Gastrocnemius medialis (tissue), 4 donors: ENCODE measurements at regions not wholly inside any gene's neighbourhood (a gene's known extent, or its start where the extent isn't known, plus 50 kb on each side); places are given as distances from the start of the nearest gene placed in this dataset.

ENCODE experiments used
- ATAC-seq, 2 donors: fragments of 150-250 bp; one replicate each; pipeline ENCODE4 v1.9.1; 2016
- DNase-seq, 2 donors: peaks; one replicate each; pipeline ENCODE4 v3.0.0-alpha.2; 2019
- H3K27ac ChIP-seq, 4 donors: fragments of 200-600 bp; sonication (generic); 1 replicate in 1 of 4; 2 replicates in 3 of 4; pipeline ENCODE4 v1.5.1; 2016 to 2018; ENCODE audit warnings: mild to moderate bottlenecking in 2 of 4, moderate library complexity in 1 of 4
- H3K27me3 ChIP-seq, 3 donors: fragments of 200-600 bp; sonication (generic) in 2 of 3; 1 replicate in 1 of 3; 2 replicates in 2 of 3; pipeline versions ENCODE4 v1.5.1 to v1.6.0; 2016 to 2019; ENCODE audit warnings: mild to moderate bottlenecking in 1 of 3, moderate library complexity in 1 of 3
- H3K36me3 ChIP-seq, 2 donors: fragments of 200-600 bp; sonication (generic) in 1 of 2; one replicate each; pipeline ENCODE4 v1.5.1; 2017 to 2018
- H3K4me1 ChIP-seq, 2 donors: fragments of 200-600 bp; sonication (generic) in 1 of 2; one replicate each; pipeline ENCODE4 v1.5.1; 2016 to 2017; ENCODE audit warnings: mild to moderate bottlenecking in 2 of 2
- H3K4me3 ChIP-seq, 4 donors: fragments of 200-600 bp; sonication (generic) in 3 of 4; 1 replicate in 1 of 4; 2 replicates in 3 of 4; pipeline ENCODE4 v1.5.1; 2016 to 2019; ENCODE audit warnings: mild to moderate bottlenecking in 2 of 4
- H3K9me3 ChIP-seq, 3 donors: fragments of 200-600 bp; sonication (generic) in 2 of 3; 1 replicate in 1 of 3; 2 replicates in 2 of 3; pipeline ENCODE4 v1.5.1; 2016 to 2019
- CTCF ChIP-seq, 5 experiments: fragments of 450-650 bp in 3 of 5; fragments of 200-600 bp in 2 of 5; sonication (generic) in 2 of 5; IDR thresholded peaks in 4 of 5; conservative IDR thresholded peaks in 1 of 5; 1 replicate in 4 of 5; 2 replicates in 1 of 5; pipeline ENCODE4 v1.5.1; 2016 to 2019; ENCODE audit warnings: antibody characterized with exemption in 5 of 5, mild to moderate bottlenecking in 3 of 5, moderate library complexity in 3 of 5
- POLR2A ChIP-seq, 2 donors: fragments of 450-650 bp; IDR thresholded peaks; one replicate each; pipeline ENCODE4 v1.6.1; 2017; ENCODE audit warnings: antibody characterized with exemption in 2 of 2, mild to moderate bottlenecking in 2 of 2, moderate library complexity in 2 of 2
- in situ Hi-C, 4 donors: fragments of 200-750 bp; cut with MboI; loops; one replicate each; pipeline versions ENCODE4 v1.15.0 to v1.8.0; 2017; ENCODE audit warnings: low sequenced_read_pairs in 4 of 4
- intact Hi-C: fragments of 100-400 bp; cut with DNase I; formaldehyde crosslinking; loops from one replicate; pipeline ENCODE4 v1.15.1; 2023; ENCODE audit warnings: low total_unique reads

DNA sequence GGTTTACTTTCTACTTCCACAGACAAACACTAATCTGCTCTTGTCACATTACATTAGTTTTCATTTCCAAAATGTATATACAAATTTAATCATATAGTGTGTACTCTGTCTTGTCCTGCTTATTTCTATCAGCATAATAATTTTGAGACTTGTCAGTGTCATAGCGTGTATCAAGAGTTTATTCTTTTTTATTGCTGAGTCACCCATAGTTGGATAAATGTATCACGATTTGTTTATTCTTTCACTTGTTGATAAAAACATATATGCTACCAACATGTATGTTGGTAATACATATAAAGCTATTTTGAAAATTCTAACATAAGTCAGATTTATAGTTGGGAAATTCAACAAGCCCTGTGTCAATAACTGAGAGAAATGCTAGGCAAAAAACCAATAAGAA, 261.2 kb downstream of the TRAM1L1 start:
- no peaks in the 10 kb centered on the region for H3K36me3 ChIP-seq
- no peak for TF ChIP-seq CTCF (IDR thresholded peaks at IDR 0.05 in 4 of 5, conservative IDR thresholded peaks at IDR 0.05 in 1 of 5)
- TF ChIP-seq POLR2A (IDR thresholded peaks at IDR 0.05), result no peak
- DNase-seq, result no peak
- no peaks in the 10 kb centered on the region for H3K9me3 ChIP-seq
- H3K27ac ChIP-seq, result no peak overlapping the region
- intact Hi-C loops (no loop called here), in situ Hi-C loops (no loop called here)
- H3K27me3 ChIP-seq, result no peaks in the 10 kb centered on the region
- no peaks in the 10 kb centered on the region for H3K4me1 ChIP-seq
- no peak for ATAC-seq
- H3K4me3 ChIP-seq, result no peak overlapping the region

DNA sequence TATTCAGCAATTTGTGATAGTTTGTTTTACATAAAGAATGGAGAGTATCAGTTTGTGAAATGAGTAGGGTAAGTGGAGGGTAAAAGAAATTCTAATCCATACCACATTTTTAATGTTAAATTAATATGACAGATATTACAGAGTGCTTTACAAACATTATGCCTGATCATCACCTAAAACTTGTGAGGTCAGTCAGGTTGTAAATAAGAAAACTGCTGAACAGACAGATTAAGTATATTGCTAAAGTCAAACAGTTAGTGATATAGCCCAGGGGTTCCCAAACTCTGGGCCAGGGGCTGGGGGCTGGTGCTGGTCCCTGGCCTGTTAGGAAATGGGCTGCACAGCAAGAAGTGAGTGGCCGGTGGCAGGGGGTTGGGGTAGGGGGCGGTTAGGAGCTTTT, 273.6 kb downstream of the TRAM1L1 start:
- DNase-seq (no peak), ATAC-seq (no peak)
- no peak overlapping the region for H3K27ac ChIP-seq
- no peak overlapping the region for H3K4me3 ChIP-seq
- in situ Hi-C loops, result no loop called here
- H3K4me1 ChIP-seq, result no peaks in the 10 kb centered on the region
- TF ChIP-seq POLR2A (IDR thresholded peaks at IDR 0.05) (no peak), CTCF (IDR thresholded peaks at IDR 0.05 in 4 of 5, conservative IDR thresholded peaks at IDR 0.05 in 1 of 5) (no peak)
- H3K36me3 ChIP-seq, result no peaks in the 10 kb centered on the region
- no peaks in the 10 kb centered on the region for H3K9me3 ChIP-seq
- no peaks in the 10 kb centered on the region for H3K27me3 ChIP-seq
- intact Hi-C loops, result no loop called here

- Histone ChIP-seq H3K4me3 (no peak overlapping the region), H3K4me1 (no peaks in the 10 kb centered on the region), H3K27ac (no peak overlapping the region), H3K27me3 (no peaks in the 10 kb centered on the region), H3K36me3 (no peaks in the 10 kb centered on the region), H3K9me3 (no peaks in the 10 kb centered on the region)
- intact Hi-C loops (no loop called here), in situ Hi-C loops (no loop called here)
- TF ChIP-seq POLR2A (IDR thresholded peaks at IDR 0.05) (no peak), CTCF (IDR thresholded peaks at IDR 0.05 in 4 of 5, conservative IDR thresholded peaks at IDR 0.05 in 1 of 5) (no peak)
- no peak for DNase-seq
- ATAC-seq, result no peak
These were observed 289.4 kb downstream of the TRAM1L1 start for GRCh38 chr4:116796022-116796421.

DNA sequence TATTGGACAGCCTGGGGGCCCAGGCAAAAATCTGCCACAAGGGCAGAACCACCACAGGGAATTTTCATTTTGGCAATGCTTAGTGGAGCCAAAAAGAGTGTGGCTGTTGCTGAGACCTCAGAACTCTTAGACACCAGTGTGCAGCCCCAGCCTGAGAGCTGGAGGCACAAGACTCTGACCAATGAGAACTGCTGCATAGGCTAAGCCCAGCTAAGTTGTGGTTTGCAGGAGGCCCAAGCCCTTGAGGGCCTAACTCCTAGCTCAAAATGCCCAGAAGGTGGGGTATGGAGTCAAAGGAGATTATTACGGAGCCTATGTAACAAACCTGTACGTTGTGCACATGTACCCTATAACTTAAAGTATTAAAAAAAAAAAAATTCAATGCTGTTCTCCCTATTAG, 296.7 kb downstream of the TRAM1L1 start:
- no peaks in the 10 kb centered on the region for H3K27me3 ChIP-seq

More for the DNA sequence above, 296.7 kb downstream of the TRAM1L1 start:
- no peaks in the 10 kb centered on the region for H3K36me3 ChIP-seq
- no peak overlapping the region for H3K4me3 ChIP-seq
- no peak overlapping the region for H3K27ac ChIP-seq
- no peaks in the 10 kb centered on the region for H3K9me3 ChIP-seq
- DNase-seq, result no peak
- in situ Hi-C loops (no loop called here), intact Hi-C loops (no loop called here)
- ATAC-seq, result no peak
- H3K4me1 ChIP-seq, result no peaks in the 10 kb centered on the region
- no peak for TF ChIP-seq POLR2A (IDR thresholded peaks at IDR 0.05)
- no peak for TF ChIP-seq CTCF (IDR thresholded peaks at IDR 0.05 in 4 of 5, conservative IDR thresholded peaks at IDR 0.05 in 1 of 5)
